T-cell (primary cell): ENCODE measurements at regions not wholly inside any gene's neighbourhood (a gene's known extent, or its start where the extent isn't known, plus 50 kb on each side); places are given as distances from the start of the nearest gene placed in this dataset.

Experiments used
- ATAC-seq, 4 experiments: fragments of 200-7000 bp in 3 of 4; fragments of 150-1000 bp in 1 of 4; cut with Tn5 transposase; replicated peaks in 1 of 4; 1 replicate in 3 of 4; 2 replicates in 1 of 4; pipeline ENCODE4 v1.10.0; 2021; ENCODE audit warnings: moderate library complexity in 3 of 4, mild to moderate bottlenecking in 2 of 4, moderate number of reproducible peaks in 1 of 4
- CTCF ChIA-PET, 2 donors: fragments of 300-600 bp; sonication (Branson Sonifier 250); formaldehyde crosslinking; loops; one replicate each; lab custom pipeline; 2022; ENCODE audit warnings: antibody characterized with exemption in 2 of 2; lab: Charles Lee
- POLR2A ChIA-PET, 2 donors: fragments of 300-600 bp; sonication (Branson Sonifier 250); formaldehyde crosslinking; loops; one replicate each; lab custom pipeline; 2022; ENCODE audit warnings: antibody characterized with exemption in 2 of 2; lab: Charles Lee
- DNase-seq, 35 experiments: peaks; one replicate each; pipeline versions ENCODE4 v3.0.0 to v3.0.0-alpha.2; 2013 to 2023
- H3K27ac ChIP-seq: one replicate; pipeline ENCODE4 v1.5.1; 2013; ENCODE audit warnings: low read length
- H3K27me3 ChIP-seq, 2 experiments: replicated peaks in 1 of 2; 1 replicate in 1 of 2; 2 replicates in 1 of 2; pipeline versions ENCODE4 v1.6.1 to v1.7.0; 2013; ENCODE audit warnings: low read length in 1 of 2, mixed read lengths in 1 of 2; ENCODE audit not compliant: control insufficient read depth in 2 of 2, insufficient read depth in 2 of 2; ENCODE audit errors: extremely low read depth in 1 of 2
- H3K36me3 ChIP-seq, 2 donors: 1 replicate in 1 of 2; 2 replicates in 1 of 2; pipeline versions ENCODE4 v1.6.1 to v1.7.0; 2013; ENCODE audit warnings: low read length in 1 of 2; ENCODE audit not compliant: control insufficient read depth in 2 of 2, insufficient read depth in 1 of 2; ENCODE audit errors: extremely low read depth in 1 of 2
- H3K4me1 ChIP-seq, 2 experiments: 1 replicate in 1 of 2; 2 replicates in 1 of 2; pipeline versions ENCODE4 v1.6.1 to v1.7.0; 2013; ENCODE audit warnings: low read length in 2 of 2, mixed read lengths in 1 of 2; ENCODE audit not compliant: insufficient read depth in 2 of 2, control insufficient read depth in 1 of 2; ENCODE audit errors: extremely low read depth in 1 of 2
- H3K4me3 ChIP-seq, 2 donors: 1 replicate in 1 of 2; 2 replicates in 1 of 2; pipeline versions ENCODE4 v1.5.1 to v1.7.0; 2013; ENCODE audit warnings: mild to moderate bottlenecking in 2 of 2, low read length in 1 of 2, moderate library complexity in 1 of 2; ENCODE audit not compliant: control insufficient read depth in 1 of 2; ENCODE audit errors: extremely low read depth in 1 of 2
- H3K9me3 ChIP-seq: 2 replicates; pipeline ENCODE4 v1.7.0; 2013
- H3K27ac Mint-ChIP-seq, 2 donors: one replicate each; pipeline ENCODE4 v1.8.0; 2020 to 2021; ENCODE audit warnings: mild to moderate bottlenecking in 2 of 2, mixed read lengths in 2 of 2
- H3K27me3 Mint-ChIP-seq, 2 donors: one replicate each; pipeline ENCODE4 v1.8.0; 2021 to 2022; ENCODE audit warnings: mixed read lengths in 2 of 2
- H3K36me3 Mint-ChIP-seq: one replicate; pipeline ENCODE4 v1.8.0; 2021; ENCODE audit warnings: mixed read lengths
- H3K4me1 Mint-ChIP-seq, 3 donors: one replicate each; pipeline ENCODE4 v1.8.0; 2020 to 2022; ENCODE audit warnings: mixed read lengths in 3 of 3, mild to moderate bottlenecking in 1 of 3
- H3K4me3 Mint-ChIP-seq, 3 donors: one replicate each; pipeline ENCODE4 v1.8.0; 2020 to 2022; ENCODE audit warnings: mild to moderate bottlenecking in 3 of 3, mixed read lengths in 3 of 3, moderate library complexity in 3 of 3
- H3K9me3 Mint-ChIP-seq, 3 donors: one replicate each; pipeline ENCODE4 v1.8.0; 2020 to 2022; ENCODE audit warnings: mixed read lengths in 3 of 3
- WGBS: methylation state at CpG from one replicate; pipeline ENCODE4 v1.1.5; 2013; ENCODE audit warnings: missing lambda C conversion rate; ENCODE audit not compliant: insufficient coverage; 5-methylcytosine and 5-hydroxymethylcytosine counted together

DNA sequence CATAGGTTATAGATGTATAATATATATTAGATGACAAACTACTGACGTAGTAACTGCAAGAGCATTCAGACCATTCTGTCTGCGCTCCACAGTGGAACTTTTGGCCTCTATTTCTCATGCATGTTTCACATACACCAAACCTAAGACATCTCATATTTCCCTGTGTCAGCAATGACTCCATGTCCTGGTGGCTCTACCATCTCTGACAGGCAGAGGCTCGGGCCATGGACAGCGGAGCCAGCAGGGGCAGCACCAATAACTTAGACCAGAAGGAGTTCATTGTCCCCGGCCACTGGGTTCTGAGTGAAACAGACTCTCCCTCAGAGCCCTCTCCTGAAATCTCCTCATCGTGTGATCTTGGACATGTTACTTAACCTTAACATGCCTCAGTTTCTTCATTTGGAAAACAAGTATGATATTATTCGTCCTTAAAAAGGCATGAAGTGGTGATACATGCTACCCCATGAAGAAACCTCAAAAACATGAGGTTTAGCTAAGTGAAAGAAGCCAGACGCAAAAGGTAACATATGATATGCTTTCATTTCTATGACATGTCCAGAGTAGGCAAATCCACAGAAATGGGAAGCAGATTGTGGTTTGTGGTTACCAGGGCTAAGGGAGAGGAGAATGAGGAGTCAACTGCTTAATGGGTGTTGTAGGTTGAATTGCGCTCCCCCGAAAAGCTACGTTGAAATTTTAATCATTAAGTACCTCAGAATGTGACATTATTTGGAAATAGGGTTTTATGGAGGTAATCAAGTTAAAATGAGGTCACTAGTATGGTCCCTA is 564.0 kb upstream of the JARID2 start:
- Histone ChIP-seq H3K36me3 (no peaks in the 10 kb centered on the region), H3K9me3 (no peaks in the 10 kb centered on the region), H3K4me3 (no peak overlapping the region), H3K27ac (no peak overlapping the region), H3K4me1 (no peaks in the 10 kb centered on the region), H3K27me3 (no peaks in the 10 kb centered on the region)
- ATAC-seq (no peak), DNase-seq (no peak)
- Mint-ChIP-seq H3K27ac (no peak overlapping the region), H3K36me3 (no peaks in the 10 kb centered on the region), H3K4me3 (no peak overlapping the region), H3K4me1 (no peaks in the 10 kb centered on the region), H3K9me3 (no peaks in the 10 kb centered on the region), H3K27me3 (no peaks in the 10 kb centered on the region)
- CTCF ChIA-PET: no interaction called here
- POLR2A ChIA-PET: interaction anchor here in 1 of 2 donors (0.5 to 0.7 kb wide), 2 partner anchors 811 to 816 kb away, joined by 3 to 5 read pairs; no protein-coding TSS in a partner anchor
- 94% methylated on average over 6 of the region's 11 CpGs for WGBS

DNA sequence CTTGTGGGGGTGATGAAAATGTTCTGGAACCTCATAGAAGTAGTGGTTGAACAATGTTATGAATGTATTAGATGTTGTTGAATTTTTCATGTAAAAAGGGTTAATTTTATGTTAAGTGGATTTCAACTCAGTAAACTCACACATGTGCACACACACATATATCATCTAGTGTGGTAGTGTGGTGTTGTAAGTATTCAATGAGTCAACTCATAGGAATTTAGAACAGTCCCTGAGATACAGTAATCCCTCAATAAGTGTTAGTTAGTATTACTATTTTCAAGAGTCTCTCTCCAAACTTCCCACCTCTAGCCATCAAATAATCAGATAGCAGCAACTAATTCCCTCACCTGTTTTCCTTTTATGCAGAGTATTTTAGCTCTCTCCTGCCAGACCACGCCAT is 563.1 kb upstream of the JARID2 start:
- H3K27ac ChIP-seq: no peak overlapping the region
- no peak overlapping the region for H3K4me3 Mint-ChIP-seq
- POLR2A ChIA-PET: interaction anchor here in 1 of 2 donors (0.6 kb wide), 1 partner anchor 540 kb away, joined by 3 read pairs; no protein-coding TSS in a partner anchor
- H3K27me3 ChIP-seq: no peaks in the 10 kb centered on the region
- no peaks in the 10 kb centered on the region for H3K36me3 Mint-ChIP-seq
- no CpG with 5 or more reads among the region's 1 CpG for WGBS
- no peaks in the 10 kb centered on the region for H3K4me1 ChIP-seq
- no peak overlapping the region for H3K4me3 ChIP-seq
- H3K9me3 Mint-ChIP-seq: no peaks in the 10 kb centered on the region
- no peaks in the 10 kb centered on the region for H3K9me3 ChIP-seq
- ATAC-seq (no peak), DNase-seq (no peak)
- no peak overlapping the region for H3K27ac Mint-ChIP-seq
- CTCF ChIA-PET: no interaction called here
- no peaks in the 10 kb centered on the region for H3K27me3 Mint-ChIP-seq
- no peaks in the 10 kb centered on the region for H3K4me1 Mint-ChIP-seq
- no peaks in the 10 kb centered on the region for H3K36me3 ChIP-seq

DNA sequence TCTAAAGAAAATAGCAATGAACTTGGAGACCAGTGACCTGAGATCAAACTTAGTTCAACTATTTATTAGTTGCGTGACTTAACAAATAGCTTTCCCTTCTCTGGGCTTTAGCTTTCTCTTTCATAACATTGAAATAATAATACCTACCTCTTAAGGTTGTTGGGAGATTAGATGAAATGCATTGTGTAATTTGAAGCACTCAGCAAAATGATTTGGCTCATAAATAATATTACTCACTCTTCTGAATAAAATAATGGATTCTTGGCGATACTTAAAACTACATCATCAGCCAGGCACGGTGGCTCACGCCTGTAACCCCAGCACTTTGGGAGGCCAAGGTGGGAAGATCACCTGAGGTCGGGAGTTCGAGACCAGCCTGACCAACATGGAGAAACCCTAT is 556.2 kb upstream of the JARID2 start:
- Mint-ChIP-seq H3K27me3 (no peaks in the 10 kb centered on the region), H3K4me3 (no peak overlapping the region), H3K4me1 (no peaks in the 10 kb centered on the region), H3K9me3 (no peaks in the 10 kb centered on the region), H3K27ac (no peak overlapping the region), H3K36me3 (no peaks in the 10 kb centered on the region)
- H3K27ac ChIP-seq: no peak overlapping the region
- H3K9me3 ChIP-seq: no peaks in the 10 kb centered on the region
- no peak overlapping the region for H3K4me3 ChIP-seq
- POLR2A ChIA-PET: no interaction called here
- no peaks in the 10 kb centered on the region for H3K27me3 ChIP-seq
- ATAC-seq (no peak), DNase-seq (no peak)
- H3K36me3 ChIP-seq: no peaks in the 10 kb centered on the region
- no CpG with 5 or more reads among the region's 6 CpGs for WGBS
- H3K4me1 ChIP-seq: no peaks in the 10 kb centered on the region
- CTCF ChIA-PET: no interaction called here

DNA sequence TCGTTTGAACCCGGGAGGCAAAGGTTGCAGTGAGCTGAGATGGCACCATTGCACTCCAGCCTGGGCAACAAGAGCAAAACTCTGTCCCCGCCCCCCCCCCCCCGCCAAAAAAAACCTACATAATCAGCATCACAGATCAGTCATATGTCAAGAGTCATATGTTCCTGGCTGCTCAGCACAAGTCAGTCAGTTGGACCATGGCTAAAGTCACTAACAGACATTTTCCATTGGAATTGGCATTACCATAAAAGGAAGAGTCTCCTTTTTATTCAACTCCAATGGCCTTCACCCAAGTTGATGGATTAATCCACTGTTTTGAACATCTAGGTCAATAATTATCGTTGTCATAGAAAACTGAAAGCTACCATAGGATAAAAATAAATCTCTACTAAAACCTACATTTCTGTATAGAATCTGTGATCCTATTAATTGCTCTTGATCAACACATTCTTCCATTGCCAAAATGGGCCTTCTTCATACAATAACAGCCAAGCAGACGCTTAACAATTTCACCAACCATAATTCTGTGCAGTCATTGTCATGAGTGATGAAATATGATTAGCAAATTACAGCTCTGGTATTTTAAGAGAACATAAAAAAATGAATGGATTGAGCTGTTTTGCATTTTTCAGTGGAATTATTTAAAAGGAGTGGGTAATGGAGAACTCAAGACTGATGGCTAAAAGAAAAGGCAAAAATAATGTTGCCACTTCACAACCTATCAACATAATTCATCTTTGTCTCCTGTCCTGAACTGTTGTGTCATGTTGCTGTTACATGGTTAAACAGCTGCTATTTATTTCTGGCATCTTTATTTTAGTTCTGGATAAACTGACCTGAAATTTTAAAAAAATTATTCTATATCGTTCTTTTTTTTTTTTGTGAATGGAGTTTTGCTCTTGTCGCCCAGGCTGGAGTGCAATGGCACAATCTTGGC is 555.5 kb upstream of the JARID2 start:
- H3K4me1 ChIP-seq: no peaks in the 10 kb centered on the region
- Mint-ChIP-seq H3K4me3 (no peak overlapping the region), H3K4me1 (no peaks in the 10 kb centered on the region), H3K36me3 (no peaks in the 10 kb centered on the region), H3K27ac (no peak overlapping the region), H3K27me3 (no peaks in the 10 kb centered on the region), H3K9me3 (no peaks in the 10 kb centered on the region)
- no peak overlapping the region for H3K4me3 ChIP-seq
- no peaks in the 10 kb centered on the region for H3K27me3 ChIP-seq
- DNase-seq (no peak), ATAC-seq (no peak)
- no peak overlapping the region for H3K27ac ChIP-seq
- WGBS: 100% methylated on average over 2 of the region's 8 CpGs
- POLR2A ChIA-PET: interaction anchor here in 1 of 2 donors (0.7 kb wide), 1 partner anchor 13 kb away, joined by 3 read pairs; no protein-coding TSS in a partner anchor
- H3K9me3 ChIP-seq: no peaks in the 10 kb centered on the region
- no peaks in the 10 kb centered on the region for H3K36me3 ChIP-seq
- CTCF ChIA-PET: no interaction called here

DNA sequence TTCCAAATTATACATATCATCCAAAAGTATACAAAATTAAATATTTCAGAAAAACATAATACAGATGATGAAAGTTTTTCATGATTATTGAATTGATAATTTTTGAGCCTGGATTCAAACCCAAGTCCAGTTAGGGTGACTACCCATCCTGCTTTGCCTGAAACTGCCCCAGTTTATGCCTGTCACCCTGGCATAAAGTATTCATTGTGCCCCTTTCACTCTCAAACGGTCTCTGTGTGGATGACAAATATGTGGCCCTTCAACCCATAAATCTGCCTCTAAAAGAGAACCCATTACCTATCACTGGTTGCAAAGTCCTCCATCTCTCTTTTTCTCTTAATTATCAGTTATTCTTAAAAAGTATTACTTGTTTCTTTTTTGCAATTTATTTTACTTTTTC is 553.7 kb upstream of the JARID2 start:
- Histone ChIP-seq H3K9me3 (no peaks in the 10 kb centered on the region), H3K27me3 (no peaks in the 10 kb centered on the region), H3K4me3 (no peak overlapping the region), H3K4me1 (no peaks in the 10 kb centered on the region), H3K27ac (no peak overlapping the region), H3K36me3 (no peaks in the 10 kb centered on the region)
- no CpG with 5 or more reads among the region's 1 CpG for WGBS
- Mint-ChIP-seq H3K36me3 (no peaks in the 10 kb centered on the region), H3K4me1 (no peaks in the 10 kb centered on the region), H3K27me3 (no peaks in the 10 kb centered on the region), H3K9me3 (no peaks in the 10 kb centered on the region), H3K27ac (no peak overlapping the region), H3K4me3 (no peak overlapping the region)
- ATAC-seq (no peak), DNase-seq (no peak)
- CTCF ChIA-PET: no interaction called here
- POLR2A ChIA-PET: no interaction called here

DNA sequence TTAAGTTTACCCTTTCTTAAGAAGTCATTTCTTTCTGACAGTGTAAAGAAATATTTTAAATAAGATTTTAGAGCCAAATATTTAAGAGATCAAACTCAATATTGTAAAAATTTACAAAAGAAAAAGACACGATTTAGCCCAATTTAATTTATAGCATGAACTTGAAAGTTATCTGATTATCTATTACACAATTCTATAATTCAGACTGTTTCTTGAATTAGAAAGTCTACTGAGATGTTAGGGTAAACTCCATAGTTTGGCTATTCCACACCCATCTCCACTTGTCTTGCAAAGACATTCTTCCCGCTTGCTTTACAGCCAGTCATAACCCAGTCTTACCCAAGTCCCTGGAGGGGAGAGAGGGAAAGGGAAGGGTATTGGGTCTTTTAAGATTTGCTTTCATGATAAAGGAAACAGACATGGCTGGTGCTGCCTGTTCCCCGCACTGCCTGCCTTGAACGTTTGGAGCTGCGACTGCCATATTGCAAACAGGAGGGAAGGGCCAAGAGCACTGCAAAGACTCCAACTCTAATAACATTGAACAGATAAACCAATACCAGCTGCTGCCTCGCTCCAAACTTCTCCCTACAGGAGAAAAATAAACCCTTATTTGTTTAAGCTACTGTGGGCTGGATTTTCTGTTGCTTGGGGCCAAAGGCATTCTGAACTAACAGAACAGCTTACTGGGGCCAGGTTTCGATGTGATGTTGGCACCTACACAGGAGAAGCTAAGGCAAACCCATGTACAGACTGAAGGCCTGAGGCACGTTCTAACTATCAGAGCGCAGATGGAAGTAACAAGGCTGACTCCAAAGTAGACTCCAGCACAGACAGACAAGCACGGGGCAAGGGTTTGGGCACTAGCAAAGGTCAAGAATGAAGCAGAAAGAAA is 552.3 kb upstream of the JARID2 start:
- DNase-seq: no peak
- Histone ChIP-seq H3K4me3 (no peak overlapping the region), H3K9me3 (no peaks in the 10 kb centered on the region), H3K36me3 (no peaks in the 10 kb centered on the region), H3K27me3 (no peaks in the 10 kb centered on the region), H3K27ac (no peak overlapping the region), H3K4me1 (no peaks in the 10 kb centered on the region)
- no peak for ATAC-seq
- Mint-ChIP-seq H3K9me3 (no peaks in the 10 kb centered on the region), H3K4me1 (no peaks in the 10 kb centered on the region), H3K27me3 (no peaks in the 10 kb centered on the region), H3K4me3 (no peak overlapping the region), H3K27ac (no peak overlapping the region), H3K36me3 (no peaks in the 10 kb centered on the region)
- ChIA-PET POLR2A (no interaction called here), CTCF (no interaction called here)
- WGBS: 98% methylated on average over 4 of the region's 10 CpGs
